Keratinocyte (primary cell): ENCODE measurements at regions not wholly inside any gene's neighbourhood (a gene's known extent, or its start where the extent isn't known, plus 50 kb on each side); places are given as distances from the start of the nearest gene placed in this dataset.

Experiments used
- DNase-seq: peaks from one replicate; pipeline ENCODE4 v3.0.0-alpha.2; 2011; ENCODE audit warnings: low read depth, missing footprints, low spot score
- FAIRE-seq: peaks from 2 replicates; lab custom pipeline; 2011; peaks lifted over from hg19 to GRCh38; lab: Jason Lieb, UNC
- H2AFZ ChIP-seq: 2 replicates; pipeline ENCODE4 v1.6.0; 2012; ENCODE audit warnings: low read length, control low read depth, inconsistent platforms; ENCODE audit not compliant: control insufficient read depth
- H3K27ac ChIP-seq: 2 replicates; pipeline ENCODE4 v1.5.1; 2011; ENCODE audit warnings: low read length; ENCODE audit not compliant: control insufficient read depth, insufficient read depth
- H3K27me3 ChIP-seq: 3 replicates; pipeline ENCODE4 v1.6.0; 2011; ENCODE audit warnings: low read length; ENCODE audit not compliant: control insufficient read depth, insufficient read depth; ENCODE audit errors: extremely low read depth
- H3K36me3 ChIP-seq, 2 experiments: 2 replicates in 1 of 2; 3 replicates in 1 of 2; pipeline ENCODE4 v1.5.1; 2011; ENCODE audit warnings: low read length in 2 of 2, mild to moderate bottlenecking in 1 of 2; ENCODE audit not compliant: control insufficient read depth in 2 of 2, insufficient read depth in 2 of 2; ENCODE audit errors: extremely low read depth in 1 of 2
- H3K4me1 ChIP-seq: 3 replicates; pipeline ENCODE4 v1.5.1; 2011; ENCODE audit warnings: low read length; ENCODE audit not compliant: control insufficient read depth, insufficient read depth; ENCODE audit errors: extremely low read depth
- H3K4me2 ChIP-seq: 3 replicates; pipeline ENCODE4 v1.6.0; 2011; ENCODE audit warnings: low read depth, low read length; ENCODE audit not compliant: control insufficient read depth, insufficient read depth; ENCODE audit errors: extremely low read depth
- H3K4me3 ChIP-seq, 3 experiments: fragments of 200-600 bp in 1 of 3; sonication (generic) in 1 of 3; 2 replicates in 2 of 3; 3 replicates in 1 of 3; pipeline ENCODE4 v1.5.1; 2011 to 2016; ENCODE audit warnings: low read length in 3 of 3, mild to moderate bottlenecking in 3 of 3, control low read depth in 2 of 3, inconsistent platforms in 1 of 3, low read depth in 1 of 3, mixed read lengths in 1 of 3, mixed run types in 1 of 3, moderate library complexity in 1 of 3; ENCODE audit not compliant: control insufficient read depth in 2 of 3, insufficient read depth in 2 of 3; ENCODE audit errors: extremely low read depth in 1 of 3
- H3K79me2 ChIP-seq: 2 replicates; pipeline ENCODE4 v1.6.0; 2012; ENCODE audit warnings: low read length; ENCODE audit not compliant: control insufficient read depth, insufficient read depth
- H3K9ac ChIP-seq: 3 replicates; pipeline ENCODE4 v1.6.0; 2011; ENCODE audit warnings: low read length; ENCODE audit not compliant: control insufficient read depth, insufficient read depth; ENCODE audit errors: extremely low read depth
- H3K9me1 ChIP-seq: 3 replicates; pipeline ENCODE4 v1.6.0; 2011; ENCODE audit warnings: low read length; ENCODE audit not compliant: control insufficient read depth, insufficient read depth; ENCODE audit errors: extremely low read depth
- H3K9me3 ChIP-seq: 2 replicates; pipeline ENCODE4 v1.5.1; 2012; ENCODE audit warnings: low read depth, low read length; ENCODE audit not compliant: control insufficient read depth
- H4K20me1 ChIP-seq: 3 replicates; pipeline ENCODE4 v1.6.0; 2011; ENCODE audit warnings: low read length; ENCODE audit not compliant: control insufficient read depth, insufficient read depth; ENCODE audit errors: extremely low read depth
- CTCF ChIP-seq, 3 experiments: IDR thresholded peaks in 1 of 3; conservative IDR thresholded peaks in 1 of 3; optimal IDR thresholded peaks in 1 of 3; 2 replicates in 2 of 3; 3 replicates in 1 of 3; pipeline versions ENCODE3 to v1.5.1; 2011; ENCODE audit warnings: low read length in 3 of 3, mild to moderate bottlenecking in 3 of 3, moderate library complexity in 2 of 3, control low read depth in 1 of 3, inconsistent platforms in 1 of 3; ENCODE audit not compliant: insufficient read depth in 2 of 3; ENCODE audit errors: extremely low read depth in 1 of 3
- EZH2 ChIP-seq: IDR thresholded peaks from one replicate; pipeline ENCODE4 v1.6.1; 2012; ENCODE audit warnings: inconsistent platforms, mild to moderate bottlenecking, low read length, moderate library complexity
- dilution Hi-C: fragments of 300-500 bp; cut with MboI; formaldehyde crosslinking; loops from one replicate; pipeline ENCODE4 v1.7.0; 2020; ENCODE audit warnings: low sequenced_read_pairs; ENCODE audit not compliant: extremely low pct_ligation_motif_present

DNA sequence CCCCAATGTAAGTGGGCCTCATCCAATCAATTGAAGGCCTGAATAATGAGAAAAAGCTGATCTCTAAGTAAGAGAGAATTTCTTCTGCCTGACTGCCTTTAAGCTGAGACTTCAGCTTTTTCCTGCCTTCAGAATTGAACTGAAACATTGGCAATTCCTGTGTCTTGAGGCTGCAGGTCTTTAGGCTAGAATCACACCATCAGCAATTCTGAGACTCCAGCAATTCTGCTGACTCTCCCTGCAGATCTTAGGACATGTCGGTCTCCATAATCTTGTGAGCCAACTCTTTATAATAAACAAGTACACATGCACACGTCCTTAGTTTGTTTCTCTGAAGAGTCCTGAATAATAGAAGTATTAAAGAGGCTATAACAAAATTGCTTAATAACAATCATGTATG, 209.1 kb downstream of the FSIP2 start:
- no peaks in the 10 kb centered on the region for H3K27me3 ChIP-seq
- H3K9me3 ChIP-seq, result no peaks in the 10 kb centered on the region
- H4K20me1 ChIP-seq, result no peaks in the 10 kb centered on the region
- TF ChIP-seq EZH2 (no peak), CTCF (optimal IDR thresholded peaks at IDR 0.05 in 1 of 3, IDR thresholded peaks at IDR 0.05 in 1 of 3, conservative IDR thresholded peaks at IDR 0.05 in 1 of 3; ENCODE audit: extremely low read depth in 1 of 3, insufficient read depth in 2 of 3, low read length in 3 of 3) (no peak)
- H3K4me1 ChIP-seq, result no peaks in the 10 kb centered on the region
- H3K36me3 ChIP-seq, result no peaks in the 10 kb centered on the region
- no peak overlapping the region for H3K4me3 ChIP-seq
- no peak overlapping the region for H3K9ac ChIP-seq
- no peak overlapping the region for H3K27ac ChIP-seq
- FAIRE-seq, result no peak
- no peaks in the 10 kb centered on the region for H3K79me2 ChIP-seq
- dilution Hi-C loops, result no loop called here
- DNase-seq, result no peak
- H3K9me1 ChIP-seq, result no peaks in the 10 kb centered on the region
- H2AFZ ChIP-seq, result no peak overlapping the region
- H3K4me2 ChIP-seq, result no peak overlapping the region

DNA sequence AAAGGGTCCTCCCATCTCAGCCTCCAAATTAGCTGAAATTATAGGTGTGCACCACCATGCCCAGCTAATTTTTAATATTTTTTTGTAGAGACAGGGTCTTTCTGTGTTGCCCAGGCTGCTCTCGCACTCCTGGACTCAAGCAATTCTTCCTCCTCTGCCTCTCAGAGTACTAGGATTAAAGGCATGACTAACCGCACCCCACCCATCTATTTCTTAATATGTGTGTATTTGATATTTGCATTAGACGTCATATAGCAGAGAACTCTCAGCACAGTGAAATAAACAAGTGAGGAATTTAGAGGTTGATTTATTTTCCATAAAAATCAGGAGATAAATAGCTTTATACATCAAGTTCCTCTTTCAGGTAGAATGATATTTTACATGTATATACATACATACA, 213.5 kb downstream of the FSIP2 start:
- Histone ChIP-seq H3K27me3 (no peaks in the 10 kb centered on the region), H3K36me3 (no peaks in the 10 kb centered on the region), H4K20me1 (no peaks in the 10 kb centered on the region), H3K4me2 (no peak overlapping the region), H3K9me3 (no peaks in the 10 kb centered on the region), H3K9me1 (no peaks in the 10 kb centered on the region), H3K9ac (no peak overlapping the region), H3K4me3 (no peak overlapping the region), H2AFZ (no peak overlapping the region), H3K27ac (no peak overlapping the region), H3K4me1 (no peaks in the 10 kb centered on the region), H3K79me2 (no peaks in the 10 kb centered on the region)
- dilution Hi-C loops, result no loop called here
- no peak for FAIRE-seq
- DNase-seq, result no peak
- no peak for TF ChIP-seq CTCF (optimal IDR thresholded peaks at IDR 0.05 in 1 of 3, IDR thresholded peaks at IDR 0.05 in 1 of 3, conservative IDR thresholded peaks at IDR 0.05 in 1 of 3; ENCODE audit: extremely low read depth in 1 of 3, insufficient read depth in 2 of 3, low read length in 3 of 3)
- no peak for TF ChIP-seq EZH2
